Upper lobe of right lung (tissue), 1 donor: ENCODE measurements at regions not wholly inside any gene's neighbourhood (a gene's known extent, or its start where the extent isn't known, plus 50 kb on each side); places are given as distances from the start of the nearest gene placed in this dataset.

ENCODE experiments used
- ATAC-seq: fragments of 200-7000 bp; cut with Tn5 transposase; one replicate; pipeline ENCODE4 v1.9.1; 2020; ENCODE audit warnings: mild to moderate bottlenecking, moderate library complexity
- DNase-seq: peaks from one replicate; pipeline ENCODE4 v3.0.0-alpha.2; 2020
- H3K27ac ChIP-seq: fragments of 200-600 bp; one replicate; pipeline ENCODE4 v1.8.0; 2022
- H3K27me3 ChIP-seq: fragments of 200-600 bp; one replicate; pipeline ENCODE4 v1.8.0; 2022; ENCODE audit warnings: mild to moderate bottlenecking
- H3K36me3 ChIP-seq: fragments of 200-600 bp; one replicate; pipeline ENCODE4 v1.8.0; 2022
- H3K4me1 ChIP-seq: fragments of 200-600 bp; one replicate; pipeline ENCODE4 v1.8.0; 2022
- H3K4me3 ChIP-seq: fragments of 200-600 bp; one replicate; pipeline ENCODE4 v1.8.0; 2022; ENCODE audit warnings: mild to moderate bottlenecking
- H3K9me3 ChIP-seq: fragments of 200-600 bp; one replicate; pipeline ENCODE4 v1.8.0; 2022
- CTCF ChIP-seq: fragments of 200-600 bp; IDR thresholded peaks from one replicate; pipeline ENCODE4 v1.8.0; 2022; ENCODE audit warnings: antibody characterized with exemption
- intact Hi-C: fragments of 100-400 bp; cut with DNase I; formaldehyde crosslinking; loops from one replicate; pipeline ENCODE4 v1.11.0; 2022
- donor health status: DM: no; HTN: yes; CAD: no; lungs with severe emphysema.

GRCh38 chr1:30263405-30263804 lies 460.0 kb downstream of the MATN1 start:
- DNase-seq (peak; percentile 53), ATAC-seq (no peak)
- H3K4me1 ChIP-seq: no peaks in the 10 kb centered on the region
- no peak for TF ChIP-seq CTCF
- intact Hi-C loops: no loop called here
- peaks cover 9% of the 10 kb centered on the region for H3K27me3 ChIP-seq
- H3K9me3 ChIP-seq: no peaks in the 10 kb centered on the region
- H3K36me3 ChIP-seq: no peaks in the 10 kb centered on the region
- H3K4me3 ChIP-seq: no peak overlapping the region
- no peak overlapping the region for H3K27ac ChIP-seq

DNA sequence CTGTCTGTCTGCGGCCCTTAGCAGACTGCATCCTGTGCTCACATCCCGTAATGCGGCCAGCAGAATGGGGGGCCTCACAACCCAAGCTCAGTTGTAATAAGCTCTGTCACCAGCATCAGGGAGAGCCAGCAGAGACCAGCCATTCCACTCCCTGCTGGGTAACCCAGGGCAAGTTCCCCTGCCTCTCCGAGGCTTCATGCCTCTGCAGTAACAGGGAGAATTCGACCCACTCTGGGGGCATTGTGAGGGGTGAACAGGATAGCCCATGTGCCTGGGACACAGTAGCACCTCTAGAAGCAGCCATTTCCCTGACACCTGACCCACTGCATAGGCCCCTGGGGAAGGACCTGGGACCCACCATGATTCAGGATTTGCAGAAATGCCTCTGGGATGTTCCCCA lies 461.2 kb downstream of the MATN1 start:
- H3K9me3 ChIP-seq: no peaks in the 10 kb centered on the region
- no peak overlapping the region for H3K4me3 ChIP-seq
- no peak overlapping the region for H3K27ac ChIP-seq
- intact Hi-C loops: no loop called here
- H3K4me1 ChIP-seq: no peaks in the 10 kb centered on the region
- H3K27me3 ChIP-seq: peaks cover 9% of the 10 kb centered on the region
- no peaks in the 10 kb centered on the region for H3K36me3 ChIP-seq
- ATAC-seq (no peak), DNase-seq (peak; percentile 25)
- TF ChIP-seq CTCF: no peak

GRCh38 chr1:30260318-30260717 lies 463.1 kb downstream of the MATN1 start:
- peak; percentile 16 for DNase-seq
- Histone ChIP-seq H3K27me3 (peaks cover 4% of the 10 kb centered on the region), H3K36me3 (no peaks in the 10 kb centered on the region), H3K4me1 (no peaks in the 10 kb centered on the region), H3K4me3 (no peak overlapping the region), H3K9me3 (no peaks in the 10 kb centered on the region), H3K27ac (no peak overlapping the region)
- intact Hi-C loops: no loop called here
- TF ChIP-seq CTCF: no peak
- ATAC-seq: no peak

- H3K36me3 ChIP-seq: no peaks in the 10 kb centered on the region
- ATAC-seq (no peak), DNase-seq (no peak)
- intact Hi-C loops: no loop called here
- no peaks in the 10 kb centered on the region for H3K9me3 ChIP-seq
- TF ChIP-seq CTCF: no peak
- no peak overlapping the region for H3K4me3 ChIP-seq
- no peaks in the 10 kb centered on the region for H3K27me3 ChIP-seq
- H3K4me1 ChIP-seq: no peaks in the 10 kb centered on the region
- no peak overlapping the region for H3K27ac ChIP-seq
These were observed 463.8 kb downstream of the MATN1 start for GRCh38 chr1:30259631-30260030.

GRCh38 chr1:30258876-30259275 lies 464.5 kb downstream of the MATN1 start:
- no peak for ATAC-seq
- H3K9me3 ChIP-seq: no peaks in the 10 kb centered on the region
- TF ChIP-seq CTCF: no peak
- H3K36me3 ChIP-seq: no peaks in the 10 kb centered on the region
- H3K4me3 ChIP-seq: no peak overlapping the region
- H3K27me3 ChIP-seq: peaks cover 6% of the 10 kb centered on the region
- intact Hi-C loops: no loop called here
- no peak overlapping the region for H3K27ac ChIP-seq
- H3K4me1 ChIP-seq: no peaks in the 10 kb centered on the region
- DNase-seq: no peak

GRCh38 chr1:30258471-30258870 lies 464.9 kb downstream of the MATN1 start:
- no peak overlapping the region for H3K27ac ChIP-seq
- TF ChIP-seq CTCF: no peak
- ATAC-seq: no peak
- no peaks in the 10 kb centered on the region for H3K4me1 ChIP-seq
- peaks cover 10% of the 10 kb centered on the region for H3K27me3 ChIP-seq
- no peaks in the 10 kb centered on the region for H3K9me3 ChIP-seq
- no peaks in the 10 kb centered on the region for H3K36me3 ChIP-seq
- intact Hi-C loops: no loop called here
- no peak overlapping the region for H3K4me3 ChIP-seq
- no peak for DNase-seq
